GM10248 (cell line): ENCODE measurements at regions not wholly inside any gene's neighbourhood (a gene's known extent, or its start where the extent isn't known, plus 50 kb on each side); places are given as distances from the start of the nearest gene placed in this dataset.

ENCODE experiments used
- CTCF ChIA-PET: fragments of 300-600 bp; sonication (Branson Sonifier 250); formaldehyde crosslinking; extraction: SDS; loops from one replicate; lab custom pipeline; 2021; ENCODE audit warnings: antibody characterized with exemption; lab: Yijun Ruan, JAX
- POLR2A ChIA-PET: fragments of 350-650 bp; sonication (Branson Sonifier 250); formaldehyde crosslinking; extraction: SDS; loops from one replicate; lab custom pipeline; 2020; ENCODE audit warnings: antibody characterized with exemption; lab: Yijun Ruan, JAX
- DNase-seq: peaks from one replicate; pipeline ENCODE4 v3.0.0; 2012; ENCODE audit errors: extremely low spot score
- CTCF ChIP-seq: IDR thresholded peaks from 2 replicates; pipeline ENCODE4 v1.5.1; 2012; ENCODE audit warnings: mild to moderate bottlenecking, low read depth; ENCODE audit errors: extremely low read depth, missing control alignments, control extremely low read depth

- no peak for DNase-seq
- ChIA-PET CTCF (no interaction called here), POLR2A (no interaction called here)
- TF ChIP-seq CTCF = no peak
These were observed 137.8 kb upstream of the PHACTR1 start for GRCh38 chr6:12578751-12579150.

DNA sequence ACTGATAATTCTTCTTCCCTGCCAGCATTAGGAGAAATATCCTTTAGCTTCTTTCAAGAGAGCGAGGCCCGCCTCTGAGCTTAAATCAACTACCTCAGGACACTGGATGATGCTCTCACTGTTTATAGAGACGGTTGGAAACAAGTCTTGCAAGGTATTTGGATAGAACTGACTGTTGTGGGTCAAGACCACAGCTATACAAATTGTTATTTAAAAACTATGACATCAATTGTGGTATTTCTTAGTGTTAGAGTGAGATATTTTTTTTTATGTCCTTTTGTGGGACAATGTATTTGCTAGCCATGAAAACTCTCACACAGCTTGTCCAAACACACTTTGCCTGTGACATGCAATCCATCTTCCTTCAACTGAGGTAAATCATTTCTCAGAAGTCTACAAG is 136.3 kb upstream of the PHACTR1 start:
- DNase-seq = no peak
- ChIA-PET POLR2A (no interaction called here), CTCF (interaction anchor here (0.8 to 1.3 kb wide), 2 partner anchors 172 to 290 kb away, joined by 3 read pairs; partner anchors contain the start of gene EDN1)
- TF ChIP-seq CTCF = no peak

DNA sequence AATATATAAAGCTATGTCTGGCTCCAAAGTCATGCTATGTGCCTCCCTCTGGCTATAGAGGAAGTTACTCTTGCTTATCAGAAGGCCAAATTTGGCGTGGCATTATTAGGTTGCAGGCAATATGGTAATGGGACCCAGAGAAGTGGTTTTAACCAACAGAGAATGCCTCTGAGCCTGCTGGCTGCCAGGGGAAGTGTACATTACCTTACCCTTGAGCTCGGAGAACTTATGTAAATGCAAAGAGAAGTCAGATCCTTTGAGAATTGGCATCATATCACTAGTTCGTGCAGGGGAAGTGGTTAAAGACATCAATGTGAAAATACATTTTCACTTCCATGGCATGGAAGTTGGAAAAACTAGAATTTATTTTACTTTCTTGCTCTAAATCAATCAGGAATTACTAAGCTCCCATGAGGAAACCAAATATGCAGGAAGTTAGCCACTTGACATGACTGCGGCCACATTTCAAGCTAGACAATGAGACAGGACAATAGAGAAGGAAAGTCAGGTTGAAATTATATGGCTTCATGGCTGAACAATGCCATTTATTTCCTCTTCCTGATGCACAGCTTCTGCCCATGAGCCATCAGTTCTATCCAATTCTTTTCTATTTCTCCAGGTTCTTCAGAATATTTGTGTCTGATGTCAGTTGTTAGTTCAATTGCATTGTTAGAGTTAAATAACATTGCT is 134.0 kb upstream of the PHACTR1 start:
- no peak for TF ChIP-seq CTCF
- no peak for DNase-seq
- ChIA-PET POLR2A (no interaction called here), CTCF (interaction anchor here (1.3 kb wide), 1 partner anchor 23 kb away, joined by 3 read pairs; no protein-coding TSS in a partner anchor)

- no peak for TF ChIP-seq CTCF
- no peak for DNase-seq
- ChIA-PET POLR2A (no interaction called here), CTCF (interaction anchor here (2.3 kb wide), 1 partner anchor 9 kb away, joined by 9 read pairs; no protein-coding TSS in a partner anchor)
These were observed 131.7 kb upstream of the PHACTR1 start for GRCh38 chr6:12584631-12585405.

GRCh38 chr6:12585497-12585958 is 131.0 kb upstream of the PHACTR1 start:
- no peak for TF ChIP-seq CTCF
- no peak for DNase-seq
- ChIA-PET CTCF (interaction anchor here (2.3 kb wide), 1 partner anchor 9 kb away, joined by 9 read pairs; no protein-coding TSS in a partner anchor), POLR2A (no interaction called here)

GRCh38 chr6:12586721-12587480 is 129.7 kb upstream of the PHACTR1 start:
- DNase-seq = no peak
- POLR2A ChIA-PET = no interaction called here

More at GRCh38 chr6:12586721-12587480, 129.7 kb upstream of the PHACTR1 start:
- CTCF ChIA-PET = interaction anchor here (1.0 to 1.3 kb wide), 2 partner anchors 10 to 17 kb away, joined by 3 read pairs; no protein-coding TSS in a partner anchor
- TF ChIP-seq CTCF = no peak
